ENCODE measurements at regions not wholly inside any gene's neighbourhood (a gene's known extent, or its start where the extent isn't known, plus 50 kb on each side); places are given as distances from the start of the nearest gene placed in this dataset.

DNA sequence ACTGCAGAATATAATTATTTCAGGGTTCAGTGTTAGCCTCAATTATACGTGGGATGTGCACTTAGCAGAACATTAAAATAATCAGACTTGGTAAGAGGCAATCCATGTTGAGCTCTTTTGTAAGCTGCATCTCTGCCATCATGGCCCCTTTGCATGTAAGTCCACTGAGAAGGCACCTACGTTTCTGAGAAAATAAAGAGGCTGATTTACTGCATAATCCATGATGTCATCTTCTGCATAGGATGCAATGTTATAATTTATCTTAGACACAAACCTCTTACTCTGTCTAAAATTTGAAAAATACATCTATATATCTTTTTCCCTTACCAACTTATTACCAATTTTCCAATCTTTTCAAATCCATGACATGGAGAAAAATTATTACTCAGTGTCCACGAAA lies 1294.7 kb downstream of the ZPLD1 start:
- no peak for TF ChIP-seq POLR2AphosphoS5 (IDR thresholded peaks at IDR 0.05; ENCODE audit: low read depth, low read length)
- TF ChIP-seq, protein P1, sequence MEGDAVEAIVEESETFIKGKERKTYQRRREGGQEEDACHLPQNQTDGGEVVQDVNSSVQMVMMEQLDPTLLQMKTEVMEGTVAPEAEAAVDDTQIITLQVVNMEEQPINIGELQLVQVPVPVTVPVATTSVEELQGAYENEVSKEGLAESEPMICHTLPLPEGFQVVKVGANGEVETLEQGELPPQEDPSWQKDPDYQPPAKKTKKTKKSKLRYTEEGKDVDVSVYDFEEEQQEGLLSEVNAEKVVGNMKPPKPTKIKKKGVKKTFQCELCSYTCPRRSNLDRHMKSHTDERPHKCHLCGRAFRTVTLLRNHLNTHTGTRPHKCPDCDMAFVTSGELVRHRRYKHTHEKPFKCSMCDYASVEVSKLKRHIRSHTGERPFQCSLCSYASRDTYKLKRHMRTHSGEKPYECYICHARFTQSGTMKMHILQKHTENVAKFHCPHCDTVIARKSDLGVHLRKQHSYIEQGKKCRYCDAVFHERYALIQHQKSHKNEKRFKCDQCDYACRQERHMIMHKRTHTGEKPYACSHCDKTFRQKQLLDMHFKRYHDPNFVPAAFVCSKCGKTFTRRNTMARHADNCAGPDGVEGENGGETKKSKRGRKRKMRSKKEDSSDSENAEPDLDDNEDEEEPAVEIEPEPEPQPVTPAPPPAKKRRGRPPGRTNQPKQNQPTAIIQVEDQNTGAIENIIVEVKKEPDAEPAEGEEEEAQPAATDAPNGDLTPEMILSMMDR (IDR thresholded peaks at IDR 0.05) = no peak
